Panc1 (cell line): ENCODE measurements at regions not wholly inside any gene's neighbourhood (a gene's known extent, or its start where the extent isn't known, plus 50 kb on each side); places are given as distances from the start of the nearest gene placed in this dataset.

Experiments
- POLR2AphosphoS5 ChIP-seq: IDR thresholded peaks from 2 replicates; pipeline ENCODE4 v1.6.1; 2012; ENCODE audit warnings: mild to moderate bottlenecking, low read depth, low read length, moderate library complexity
- TF ChIP-seq, protein P1 (sequence below): fragments of 450-650 bp; IDR thresholded peaks from 2 replicates; pipeline ENCODE4 v1.5.1; 2017; ENCODE audit warnings: mild to moderate bottlenecking

GRCh38 chr20:40046703-40047102, 642.3 kb downstream of the MAFB start:
- TF ChIP-seq, protein P1, sequence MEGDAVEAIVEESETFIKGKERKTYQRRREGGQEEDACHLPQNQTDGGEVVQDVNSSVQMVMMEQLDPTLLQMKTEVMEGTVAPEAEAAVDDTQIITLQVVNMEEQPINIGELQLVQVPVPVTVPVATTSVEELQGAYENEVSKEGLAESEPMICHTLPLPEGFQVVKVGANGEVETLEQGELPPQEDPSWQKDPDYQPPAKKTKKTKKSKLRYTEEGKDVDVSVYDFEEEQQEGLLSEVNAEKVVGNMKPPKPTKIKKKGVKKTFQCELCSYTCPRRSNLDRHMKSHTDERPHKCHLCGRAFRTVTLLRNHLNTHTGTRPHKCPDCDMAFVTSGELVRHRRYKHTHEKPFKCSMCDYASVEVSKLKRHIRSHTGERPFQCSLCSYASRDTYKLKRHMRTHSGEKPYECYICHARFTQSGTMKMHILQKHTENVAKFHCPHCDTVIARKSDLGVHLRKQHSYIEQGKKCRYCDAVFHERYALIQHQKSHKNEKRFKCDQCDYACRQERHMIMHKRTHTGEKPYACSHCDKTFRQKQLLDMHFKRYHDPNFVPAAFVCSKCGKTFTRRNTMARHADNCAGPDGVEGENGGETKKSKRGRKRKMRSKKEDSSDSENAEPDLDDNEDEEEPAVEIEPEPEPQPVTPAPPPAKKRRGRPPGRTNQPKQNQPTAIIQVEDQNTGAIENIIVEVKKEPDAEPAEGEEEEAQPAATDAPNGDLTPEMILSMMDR, result no peak
- no peak for TF ChIP-seq POLR2AphosphoS5
